ENCODE measurements at regions not wholly inside any gene's neighbourhood (a gene's known extent, or its start where the extent isn't known, plus 50 kb on each side); places are given as distances from the start of the nearest gene placed in this dataset.

- TF ChIP-seq MYC (IDR thresholded peaks at IDR 0.05; ENCODE audit: low read depth, low read length) (no peak), JUN (IDR thresholded peaks at IDR 0.05; ENCODE audit: borderline replicate concordance, insufficient read depth, insufficient read length, low read depth) (no peak), EZH2 (IDR thresholded peaks at IDR 0.05; ENCODE audit: borderline replicate concordance, low read depth, low read length, severe bottlenecking) (no peak), POLR2A (IDR thresholded peaks at IDR 0.05; ENCODE audit: low read depth, low read length) (no peak), POLR2AphosphoS5 (IDR thresholded peaks at IDR 0.05; ENCODE audit: insufficient read depth, low read depth, low read length) (no peak), GATA2 (IDR thresholded peaks at IDR 0.05; ENCODE audit: insufficient read depth, insufficient read length, low read depth, low read length) (no peak), FOS (IDR thresholded peaks at IDR 0.05; ENCODE audit: borderline replicate concordance, insufficient read depth, low read length) (no peak)
- TF ChIP-seq, protein P1, sequence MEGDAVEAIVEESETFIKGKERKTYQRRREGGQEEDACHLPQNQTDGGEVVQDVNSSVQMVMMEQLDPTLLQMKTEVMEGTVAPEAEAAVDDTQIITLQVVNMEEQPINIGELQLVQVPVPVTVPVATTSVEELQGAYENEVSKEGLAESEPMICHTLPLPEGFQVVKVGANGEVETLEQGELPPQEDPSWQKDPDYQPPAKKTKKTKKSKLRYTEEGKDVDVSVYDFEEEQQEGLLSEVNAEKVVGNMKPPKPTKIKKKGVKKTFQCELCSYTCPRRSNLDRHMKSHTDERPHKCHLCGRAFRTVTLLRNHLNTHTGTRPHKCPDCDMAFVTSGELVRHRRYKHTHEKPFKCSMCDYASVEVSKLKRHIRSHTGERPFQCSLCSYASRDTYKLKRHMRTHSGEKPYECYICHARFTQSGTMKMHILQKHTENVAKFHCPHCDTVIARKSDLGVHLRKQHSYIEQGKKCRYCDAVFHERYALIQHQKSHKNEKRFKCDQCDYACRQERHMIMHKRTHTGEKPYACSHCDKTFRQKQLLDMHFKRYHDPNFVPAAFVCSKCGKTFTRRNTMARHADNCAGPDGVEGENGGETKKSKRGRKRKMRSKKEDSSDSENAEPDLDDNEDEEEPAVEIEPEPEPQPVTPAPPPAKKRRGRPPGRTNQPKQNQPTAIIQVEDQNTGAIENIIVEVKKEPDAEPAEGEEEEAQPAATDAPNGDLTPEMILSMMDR (IDR thresholded peaks at IDR 0.05; ENCODE audit: extremely low read depth in 1 of 2, insufficient read depth in 1 of 2, low read depth in 1 of 2, low read length in 2 of 2), result no peak
- TF ChIP-seq, protein P2, sequence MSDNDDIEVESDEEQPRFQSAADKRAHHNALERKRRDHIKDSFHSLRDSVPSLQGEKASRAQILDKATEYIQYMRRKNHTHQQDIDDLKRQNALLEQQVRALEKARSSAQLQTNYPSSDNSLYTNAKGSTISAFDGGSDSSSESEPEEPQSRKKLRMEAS (IDR thresholded peaks at IDR 0.05; ENCODE audit: insufficient read depth, insufficient read length), result no peak
Measured at GRCh38 chr13:48594096-48594815, 59.5 kb upstream of the CYSLTR2 start.
